HepG2 (cell line): ENCODE measurements at regions not wholly inside any gene's neighbourhood (a gene's known extent, or its start where the extent isn't known, plus 50 kb on each side); places are given as distances from the start of the nearest gene placed in this dataset.

Experiments
- ATAC-seq: fragments of 200-7000 bp; cut with Tn5 transposase; 3 replicates; pipeline ENCODE4 v1.9.1; 2020; ENCODE audit warnings: mild to moderate bottlenecking, moderate library complexity
- BruUV-seq: library from RNA; stranded (reverse); fragments of 400-500 nt; replicated peaks from 2 replicates; lab custom pipeline; 2021; lab: Mats Ljungman, UMichigan
- CTCF ChIA-PET: fragments of 300-600 bp; formaldehyde crosslinking; extraction: SDS; loops from one replicate; lab custom pipeline; 2021; ENCODE audit warnings: low total read pairs, inconsistent platforms, low intra/inter-chr PET ratio; lab: Yijun Ruan, JAX
- POLR2A ChIA-PET: fragments of 350-600 bp; sonication (Branson Sonifier 250); formaldehyde crosslinking; loops from one replicate; lab custom pipeline; 2020; ENCODE audit warnings: antibody characterized with exemption, inconsistent platforms; lab: Yijun Ruan, JAX
- DNase-seq: peaks from one replicate; pipeline ENCODE4 v3.0.0-alpha.2; 2015; ENCODE audit warnings: low spot score
- FAIRE-seq: peaks from 3 replicates; lab custom pipeline; 2011; peaks lifted over from hg19 to GRCh38; lab: Jason Lieb, UNC
- H2AFZ ChIP-seq: one replicate; pipeline ENCODE4 v1.6.1; 2011; ENCODE audit warnings: low read length, inconsistent platforms
- H3K27ac ChIP-seq: fragments of 300-600 bp; 3 replicates; pipeline ENCODE4 v1.8.0; 2011; ENCODE audit warnings: mixed run types, mild to moderate bottlenecking, mixed read lengths, low read length, inconsistent platforms; ENCODE audit not compliant: insufficient read depth; ENCODE audit errors: extremely low read length
- H3K27me3 ChIP-seq, 2 experiments: fragments of 200-600 bp in 1 of 2; 2 replicates in 1 of 2; 3 replicates in 1 of 2; pipeline versions ENCODE4 v1.6.0 to v1.8.0; 2011; ENCODE audit warnings: low read length in 2 of 2, mild to moderate bottlenecking in 2 of 2, moderate library complexity in 2 of 2, inconsistent platforms in 1 of 2; ENCODE audit not compliant: insufficient read depth in 2 of 2, control insufficient read depth in 1 of 2
- H3K36me3 ChIP-seq, 2 experiments: fragments of 200-600 bp in 1 of 2; replicated peaks in 1 of 2; 2 replicates in 1 of 2; 3 replicates in 1 of 2; pipeline versions ENCODE4 v1.5.1 to v1.8.0; 2011; ENCODE audit warnings: low read length in 2 of 2, inconsistent platforms in 1 of 2; ENCODE audit not compliant: insufficient read depth in 2 of 2, control insufficient read depth in 1 of 2
- H3K4me1 ChIP-seq: 2 replicates; pipeline ENCODE4 v1.5.1; 2012; ENCODE audit warnings: low read length, inconsistent platforms; ENCODE audit not compliant: insufficient read depth
- H3K4me2 ChIP-seq: 2 replicates; pipeline ENCODE4 v1.6.0; 2011; ENCODE audit warnings: low read depth, low read length, inconsistent platforms
- H3K4me3 ChIP-seq, 3 experiments: fragments of 200-600 bp in 1 of 3; sonication (generic), shearing (Covaris generic) in 1 of 3; replicated peaks in 1 of 3; 2 replicates each; pipeline ENCODE4 v1.5.1; 2011 to 2016; ENCODE audit warnings: low read length in 3 of 3, inconsistent platforms in 2 of 3, low read depth in 2 of 3, mild to moderate bottlenecking in 2 of 3, control low read depth in 1 of 3, mixed read lengths in 1 of 3; ENCODE audit not compliant: insufficient read depth in 1 of 3
- H3K79me2 ChIP-seq: one replicate; pipeline ENCODE4 v1.6.1; 2011; ENCODE audit warnings: low read length, inconsistent platforms; ENCODE audit not compliant: insufficient read depth
- H3K9ac ChIP-seq: 2 replicates; pipeline ENCODE4 v1.6.0; 2011; ENCODE audit warnings: mild to moderate bottlenecking, low read depth, low read length, inconsistent platforms; ENCODE audit not compliant: insufficient read depth
- H3K9me3 ChIP-seq: 2 replicates; pipeline ENCODE4 v1.5.1; 2012; ENCODE audit warnings: mild to moderate bottlenecking, low read length
- H4K20me1 ChIP-seq: 2 replicates; pipeline ENCODE4 v1.6.0; 2011; ENCODE audit warnings: inconsistent platforms, mild to moderate bottlenecking, low read length, moderate library complexity; ENCODE audit not compliant: insufficient read depth
- ATF7 ChIP-seq, 2 experiments: fragments of 450-650 bp in 1 of 2; sonication (generic) in 1 of 2; formaldehyde crosslinking in 1 of 2; IDR thresholded peaks; 2 replicates each; pipeline versions ENCODE4 v1.4.0 to v1.6.1; 2016 to 2020; ENCODE audit warnings: antibody characterized with exemption in 1 of 2, mild to moderate bottlenecking in 1 of 2, missing genetic modification reagents in 1 of 2
- CREB1 ChIP-seq, 2 experiments: fragments of 450-650 bp in 1 of 2; IDR thresholded peaks; 2 replicates each; pipeline ENCODE4 v1.6.1; 2016 to 2017; ENCODE audit warnings: control low read depth in 1 of 2, mild to moderate bottlenecking in 1 of 2, missing compliant biosample characterization in 1 of 2, missing genetic modification characterization in 1 of 2
- HDAC6 ChIP-seq: fragments of 200-600 bp; sonication (generic); IDR thresholded peaks from 2 replicates; pipeline ENCODE4 v1.7.0; 2017; ENCODE audit warnings: mild to moderate bottlenecking, antibody characterized with exemption, low read length, low read depth
- SP2 ChIP-seq: sonication (generic); formaldehyde crosslinking; IDR thresholded peaks from 2 replicates; pipeline ENCODE4 v1.5.1; 2020; ENCODE audit warnings: mild to moderate bottlenecking, missing genetic modification reagents
- ZNF331 ChIP-seq: sonication (generic); formaldehyde crosslinking; IDR thresholded peaks from 2 replicates; pipeline ENCODE4 v1.4.0; 2020; ENCODE audit warnings: missing genetic modification reagents
- ZNF530 ChIP-seq: sonication (generic); formaldehyde crosslinking; IDR thresholded peaks from 2 replicates; pipeline ENCODE4 v1.5.0; 2020; ENCODE audit warnings: low read depth, mild to moderate bottlenecking, missing genetic modification reagents
- ZNF713 ChIP-seq: sonication (generic); formaldehyde crosslinking; IDR thresholded peaks from 2 replicates; pipeline ENCODE4 v1.4.0; 2020; ENCODE audit warnings: mild to moderate bottlenecking, missing genetic modification reagents
- WGBS: methylation state at CpG from one replicate; pipeline ENCODE4 v1.1.6; 2017; ENCODE audit warnings: low lambda C conversion rate; 5-methylcytosine and 5-hydroxymethylcytosine counted together
- in situ Hi-C: cut with HindIII; loops from 2 replicates; pipeline ENCODE4 v1.10.0; 2017; ENCODE audit warnings: low pct_unique_long_range_greater_than_20kb; ENCODE audit not compliant: extremely low pct_ligation_motif_present
- intact Hi-C: fragments of 100-400 bp; cut with micrococcal nuclease; formaldehyde crosslinking; loops from one replicate; pipeline ENCODE4 v1.10.0; 2022; ENCODE audit not compliant: unreplicated experiment

DNA sequence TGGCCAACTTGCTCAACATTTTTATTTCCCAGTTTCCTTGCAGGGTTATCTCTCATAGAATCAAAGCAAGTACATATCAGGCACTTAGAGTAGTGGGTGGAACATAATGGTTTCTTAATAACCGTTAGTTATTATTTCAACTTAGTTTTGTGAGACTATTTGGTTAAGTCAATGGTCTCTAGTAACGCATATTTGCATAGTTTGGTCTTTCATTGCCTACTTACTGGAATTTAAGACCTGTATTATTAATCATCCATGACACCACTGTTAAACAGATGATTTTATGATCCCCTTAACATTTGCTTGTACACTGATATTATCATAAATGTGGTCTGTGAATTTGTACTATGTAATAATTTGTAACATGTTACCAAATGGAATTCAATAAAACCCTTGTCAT lies 70.9 kb upstream of the SMIM31 start:
- ChIA-PET POLR2A (no interaction called here), CTCF (no interaction called here)
- Histone ChIP-seq H3K9me3 (no peaks in the 10 kb centered on the region), H3K4me3 (no peak overlapping the region), H3K79me2 (no peaks in the 10 kb centered on the region), H2AFZ (no peak overlapping the region), H3K4me2 (no peak overlapping the region), H3K9ac (no peak overlapping the region), H4K20me1 (no peaks in the 10 kb centered on the region), H3K27ac (no peak overlapping the region), H3K36me3 (no peaks in the 10 kb centered on the region), H3K27me3 (no peaks in the 10 kb centered on the region; a peak in 2 of 5 replicates), H3K4me1 (no peaks in the 10 kb centered on the region)
- WGBS: 5% methylated on average over 2 of the region's 2 CpGs
- intact Hi-C loops (no loop called here), in situ Hi-C loops (no loop called here)
- TF ChIP-seq SP2 (CRISPR knock-in tag) (no peak), HDAC6 (no peak), ZNF530 (no peak), ZNF331 (CRISPR knock-in tag) (no peak)
- ATAC-seq (no peak), FAIRE-seq (no peak), DNase-seq (no peak)
- no TSS peak for BruUV-seq

DNA sequence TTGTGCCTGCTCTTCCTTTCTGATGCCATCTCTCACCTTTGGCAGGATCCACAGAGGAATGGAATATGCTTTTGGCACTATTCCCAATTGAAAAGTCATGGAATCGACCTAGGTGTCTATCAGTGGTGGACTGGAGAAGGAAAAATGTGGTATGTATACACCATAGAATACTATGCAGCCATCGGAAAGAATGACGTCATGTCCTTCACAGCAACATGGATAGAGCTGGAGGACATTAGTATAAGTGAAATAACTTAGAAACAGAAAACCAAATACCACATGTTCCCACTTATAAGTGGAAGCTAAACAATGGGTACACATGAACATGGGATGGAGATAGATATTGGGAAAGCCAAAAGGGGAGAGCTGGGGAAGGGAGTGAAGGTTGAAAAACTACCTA lies 58.3 kb upstream of the SMIM31 start:
- in situ Hi-C loops: no loop called here
- no peak for TF ChIP-seq ZNF713 (CRISPR knock-in tag)
- peak; percentile 99 for TF ChIP-seq ATF7 (IDR thresholded peaks at IDR 0.05)
- no peak for TF ChIP-seq ATF7 (CRISPR knock-in tag; IDR thresholded peaks at IDR 0.05)
- TF ChIP-seq CREB1 (IDR thresholded peaks at IDR 0.05): peak; percentile 92
- TF ChIP-seq CREB1 (CRISPR knock-in tag; IDR thresholded peaks at IDR 0.05): no peak
- TF ChIP-seq, all 625 proteins: peak for 2
- H2AFZ ChIP-seq: no peak overlapping the region
- CTCF ChIA-PET: no interaction called here
- DNase-seq (no peak), ATAC-seq (no peak), FAIRE-seq (no peak)
- H3K36me3 ChIP-seq: no peaks in the 10 kb centered on the region
- intact Hi-C loops: no loop called here
- H3K27ac ChIP-seq: no peak overlapping the region
- H3K27me3 ChIP-seq: no peaks in the 10 kb centered on the region
- POLR2A ChIA-PET: no interaction called here
- no peak overlapping the region for H3K4me3 ChIP-seq
- BruUV-seq: no TSS peak
- H3K9me3 ChIP-seq: no peaks in the 10 kb centered on the region
- H3K79me2 ChIP-seq: no peaks in the 10 kb centered on the region
- H3K9ac ChIP-seq: no peak overlapping the region
- H4K20me1 ChIP-seq: no peaks in the 10 kb centered on the region
- no peaks in the 10 kb centered on the region for H3K4me1 ChIP-seq
- WGBS: 3% methylated on average over 3 of the region's 3 CpGs
- H3K4me2 ChIP-seq: no peak overlapping the region
